ENCODE measurements at regions not wholly inside any gene's neighbourhood (a gene's known extent, or its start where the extent isn't known, plus 50 kb on each side); places are given as distances from the start of the nearest gene placed in this dataset.

DNA sequence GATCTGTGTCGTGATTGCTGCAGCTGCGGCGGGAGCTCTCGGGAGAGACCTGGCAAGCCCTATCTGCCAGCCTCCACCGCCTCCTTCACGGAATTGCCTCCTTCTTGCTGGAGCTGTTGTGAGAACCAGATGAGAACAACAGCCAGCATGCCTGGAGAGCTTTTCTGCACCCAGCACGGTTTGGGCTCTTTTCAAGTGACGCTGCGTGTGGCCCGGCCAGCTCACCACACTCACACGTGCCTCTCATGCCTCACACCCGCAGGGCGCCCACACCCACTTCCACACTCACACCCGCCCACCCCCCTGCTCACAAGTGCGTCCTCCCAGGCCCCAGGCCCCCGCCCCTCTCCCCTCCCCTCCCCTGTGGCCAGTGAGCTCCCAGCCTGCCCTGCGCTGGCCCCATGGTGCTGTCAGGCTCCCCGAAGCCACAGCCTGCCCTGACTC lies 135.7 kb upstream of the RUNX3 start:
- H3K79me2 ChIP-seq (ENCODE audit: control insufficient read depth, insufficient read depth, low read length): no peaks in the 10 kb centered on the region
- H3K4me1 Mint-ChIP-seq: peaks cover 10% of the 10 kb centered on the region
- 74% methylated on average over 12 of the region's 18 CpGs for WGBS (ENCODE audit: insufficient coverage)
- H3K4me3 Mint-ChIP-seq: no peak overlapping the region
- no peaks in the 10 kb centered on the region for H3K27me3 ChIP-seq (replicated peaks in 1 of 4; ENCODE audit: control extremely low read depth in 1 of 4, control insufficient read depth in 3 of 4, insufficient read depth in 4 of 4, low read length in 3 of 4)
- no peaks in the 10 kb centered on the region for H3K9me3 Mint-ChIP-seq (ENCODE audit: insufficient read depth)
- no peak overlapping the region for H2AFZ ChIP-seq (ENCODE audit: insufficient read depth, low read depth, low read length, poor library complexity, severe bottlenecking)
- DNase-seq (no peak), ATAC-seq (ENCODE audit: low read depth) (no peak)
- no peak overlapping the region for H3K4me2 ChIP-seq (replicated peaks; ENCODE audit: low read depth, low read length, poor library complexity, severe bottlenecking)
- no peaks in the 10 kb centered on the region for H4K20me1 ChIP-seq (ENCODE audit: control insufficient read depth, insufficient read depth, low read length, poor library complexity, severe bottlenecking)
- ChIA-PET POLR2A (no interaction called here), CTCF (interaction anchor here (0.9 kb wide), 1 partner anchor 164 kb away, joined by 3 read pairs; no protein-coding TSS in a partner anchor)
- H3K4me1 ChIP-seq (ENCODE audit: control insufficient read depth in 2 of 2, insufficient read depth in 2 of 2, low read length in 2 of 2): no peaks in the 10 kb centered on the region
- TF ChIP-seq, protein P1, sequence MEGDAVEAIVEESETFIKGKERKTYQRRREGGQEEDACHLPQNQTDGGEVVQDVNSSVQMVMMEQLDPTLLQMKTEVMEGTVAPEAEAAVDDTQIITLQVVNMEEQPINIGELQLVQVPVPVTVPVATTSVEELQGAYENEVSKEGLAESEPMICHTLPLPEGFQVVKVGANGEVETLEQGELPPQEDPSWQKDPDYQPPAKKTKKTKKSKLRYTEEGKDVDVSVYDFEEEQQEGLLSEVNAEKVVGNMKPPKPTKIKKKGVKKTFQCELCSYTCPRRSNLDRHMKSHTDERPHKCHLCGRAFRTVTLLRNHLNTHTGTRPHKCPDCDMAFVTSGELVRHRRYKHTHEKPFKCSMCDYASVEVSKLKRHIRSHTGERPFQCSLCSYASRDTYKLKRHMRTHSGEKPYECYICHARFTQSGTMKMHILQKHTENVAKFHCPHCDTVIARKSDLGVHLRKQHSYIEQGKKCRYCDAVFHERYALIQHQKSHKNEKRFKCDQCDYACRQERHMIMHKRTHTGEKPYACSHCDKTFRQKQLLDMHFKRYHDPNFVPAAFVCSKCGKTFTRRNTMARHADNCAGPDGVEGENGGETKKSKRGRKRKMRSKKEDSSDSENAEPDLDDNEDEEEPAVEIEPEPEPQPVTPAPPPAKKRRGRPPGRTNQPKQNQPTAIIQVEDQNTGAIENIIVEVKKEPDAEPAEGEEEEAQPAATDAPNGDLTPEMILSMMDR (IDR thresholded peaks at IDR 0.05): no peak
- no peak for TF ChIP-seq EZH2 (IDR thresholded peaks at IDR 0.05; ENCODE audit: borderline replicate concordance, insufficient read depth, low read depth, low read length, poor library complexity, severe bottlenecking)
- no peak overlapping the region for H3K4me3 ChIP-seq (ENCODE audit: control extremely low read depth in 1 of 5, extremely low read depth in 1 of 5, insufficient read depth in 1 of 5, low read depth in 2 of 5, low read length in 4 of 5)
- no peak overlapping the region for H3K27ac Mint-ChIP-seq
- no peak overlapping the region for H3K27ac ChIP-seq (ENCODE audit: low read length in 2 of 2)
- intact Hi-C loops (cut with micrococcal nuclease): no loop called here
- no peaks in the 10 kb centered on the region for H3K36me3 ChIP-seq (replicated peaks in 1 of 2; ENCODE audit: control extremely low read depth in 1 of 2, control insufficient read depth in 1 of 2, extremely low read depth in 1 of 2, insufficient read depth in 2 of 2, low read length in 1 of 2)
- H3K9me3 ChIP-seq (ENCODE audit: control extremely low read depth in 1 of 3, control insufficient read depth in 2 of 3, insufficient read depth in 1 of 3, low read length in 2 of 3): peaks cover 0 to 5% (median 0%) of the 10 kb centered on the region in 3 donors
- H3K27me3 Mint-ChIP-seq: no peaks in the 10 kb centered on the region
- no peak overlapping the region for H3K9ac ChIP-seq (ENCODE audit: low read length)

DNA sequence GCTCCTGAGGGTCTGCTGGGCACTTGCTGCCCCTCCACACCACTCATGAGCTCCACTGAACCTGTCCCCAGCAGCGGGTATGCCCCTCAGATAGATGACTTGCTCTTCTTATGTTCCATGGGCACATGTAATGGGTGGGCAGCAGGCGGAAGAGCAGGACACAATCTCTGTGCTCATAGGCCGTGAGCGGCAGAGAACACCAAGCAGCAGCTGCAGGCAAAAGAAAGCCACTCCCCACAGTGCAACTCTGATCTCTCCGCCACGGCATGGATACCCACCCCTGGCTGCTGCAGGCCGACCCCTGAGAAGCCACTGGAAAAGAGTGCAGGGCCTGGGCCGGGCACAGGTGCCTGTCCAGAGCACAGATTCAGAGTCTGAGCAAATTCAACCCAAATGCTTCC lies 135.2 kb upstream of the RUNX3 start:
- no peak overlapping the region for H2AFZ ChIP-seq (ENCODE audit: insufficient read depth, low read depth, low read length, poor library complexity, severe bottlenecking)
- H3K9me3 ChIP-seq (ENCODE audit: control extremely low read depth in 1 of 3, control insufficient read depth in 2 of 3, insufficient read depth in 1 of 3, low read length in 2 of 3): peaks cover 0 to 5% (median 0%) of the 10 kb centered on the region in 3 donors
- no peaks in the 10 kb centered on the region for H3K27me3 ChIP-seq (replicated peaks in 1 of 4; ENCODE audit: control extremely low read depth in 1 of 4, control insufficient read depth in 3 of 4, insufficient read depth in 4 of 4, low read length in 3 of 4)
- Mint-ChIP-seq H3K4me1 (peaks cover 10% of the 10 kb centered on the region), H3K9me3 (ENCODE audit: insufficient read depth) (no peaks in the 10 kb centered on the region), H3K27me3 (no peaks in the 10 kb centered on the region), H3K4me3 (no peak overlapping the region), H3K27ac (no peak overlapping the region)
- H3K4me1 ChIP-seq (ENCODE audit: control insufficient read depth in 2 of 2, insufficient read depth in 2 of 2, low read length in 2 of 2): no peaks in the 10 kb centered on the region
- H3K4me2 ChIP-seq (replicated peaks; ENCODE audit: low read depth, low read length, poor library complexity, severe bottlenecking): no peak overlapping the region
- no peak overlapping the region for H3K9ac ChIP-seq (ENCODE audit: low read length)
- POLR2A ChIA-PET: no interaction called here
- intact Hi-C loops (cut with micrococcal nuclease): no loop called here
- no peaks in the 10 kb centered on the region for H3K79me2 ChIP-seq (ENCODE audit: control insufficient read depth, insufficient read depth, low read length)
- ATAC-seq (ENCODE audit: low read depth) (no peak), DNase-seq (no peak)
- H3K4me3 ChIP-seq (ENCODE audit: control extremely low read depth in 1 of 5, extremely low read depth in 1 of 5, insufficient read depth in 1 of 5, low read depth in 2 of 5, low read length in 4 of 5): no peak overlapping the region
- WGBS (ENCODE audit: insufficient coverage): 94% methylated on average over 8 of the region's 8 CpGs
- no peak overlapping the region for H3K27ac ChIP-seq (ENCODE audit: low read length in 2 of 2)
- CTCF ChIA-PET: interaction anchor here (0.9 kb wide), 1 partner anchor 164 kb away, joined by 3 read pairs; no protein-coding TSS in a partner anchor
- TF ChIP-seq, protein P1 (IDR thresholded peaks at IDR 0.05): no peak
- no peak for TF ChIP-seq EZH2 (IDR thresholded peaks at IDR 0.05; ENCODE audit: borderline replicate concordance, insufficient read depth, low read depth, low read length, poor library complexity, severe bottlenecking)
- no peaks in the 10 kb centered on the region for H4K20me1 ChIP-seq (ENCODE audit: control insufficient read depth, insufficient read depth, low read length, poor library complexity, severe bottlenecking)
- no peaks in the 10 kb centered on the region for H3K36me3 ChIP-seq (replicated peaks in 1 of 2; ENCODE audit: control extremely low read depth in 1 of 2, control insufficient read depth in 1 of 2, extremely low read depth in 1 of 2, insufficient read depth in 2 of 2, low read length in 1 of 2)
